ENCODE measurements at regions not wholly inside any gene's neighbourhood (a gene's known extent, or its start where the extent isn't known, plus 50 kb on each side); places are given as distances from the start of the nearest gene placed in this dataset.

GRCh38 chr5:74266132-74266531 lies 374.4 kb downstream of the ENC1 start:
- H3K27me3 ChIP-seq (ENCODE audit: control insufficient read depth, insufficient read depth, low read length), result no peaks in the 10 kb centered on the region
- no peaks in the 10 kb centered on the region for H3K4me1 ChIP-seq (ENCODE audit: control insufficient read depth, insufficient read depth, low read length)
- no peak overlapping the region for H3K27ac ChIP-seq (ENCODE audit: low read depth, low read length)
- no peak overlapping the region for H3K4me3 ChIP-seq (ENCODE audit: low read length)
- H3K36me3 ChIP-seq (ENCODE audit: control insufficient read depth, insufficient read depth, low read length), result no peaks in the 10 kb centered on the region
- no peak overlapping the region for H3K9ac ChIP-seq (ENCODE audit: low read length)

GRCh38 chr5:74262544-74263207 lies 377.9 kb downstream of the ENC1 start:
- H3K27me3 ChIP-seq (ENCODE audit: control insufficient read depth, insufficient read depth, low read length), result no peaks in the 10 kb centered on the region
- no peaks in the 10 kb centered on the region for H3K4me1 ChIP-seq (ENCODE audit: control insufficient read depth, insufficient read depth, low read length)
- H3K27ac ChIP-seq (ENCODE audit: low read depth, low read length), result no peak overlapping the region
- H3K36me3 ChIP-seq (ENCODE audit: control insufficient read depth, insufficient read depth, low read length), result no peaks in the 10 kb centered on the region
- no peak overlapping the region for H3K9ac ChIP-seq (ENCODE audit: low read length)
- no peak overlapping the region for H3K4me3 ChIP-seq (ENCODE audit: low read length)

- Histone ChIP-seq H3K27me3 (ENCODE audit: control insufficient read depth, insufficient read depth, low read length) (no peaks in the 10 kb centered on the region), H3K9ac (ENCODE audit: low read length) (no peak overlapping the region), H3K4me1 (ENCODE audit: control insufficient read depth, insufficient read depth, low read length) (no peaks in the 10 kb centered on the region), H3K36me3 (ENCODE audit: control insufficient read depth, insufficient read depth, low read length) (no peaks in the 10 kb centered on the region), H3K4me3 (ENCODE audit: low read length) (no peak overlapping the region), H3K27ac (ENCODE audit: low read depth, low read length) (no peak overlapping the region)
Observed at GRCh38 chr5:74261866-74262265, 378.7 kb downstream of the ENC1 start.

- H3K4me3 ChIP-seq (ENCODE audit: low read length), result no peak overlapping the region
- no peaks in the 10 kb centered on the region for H3K4me1 ChIP-seq (ENCODE audit: control insufficient read depth, insufficient read depth, low read length)
- no peaks in the 10 kb centered on the region for H3K27me3 ChIP-seq (ENCODE audit: control insufficient read depth, insufficient read depth, low read length)
- no peak overlapping the region for H3K27ac ChIP-seq (ENCODE audit: low read depth, low read length)
- no peak overlapping the region for H3K9ac ChIP-seq (ENCODE audit: low read length)
- no peaks in the 10 kb centered on the region for H3K36me3 ChIP-seq (ENCODE audit: control insufficient read depth, insufficient read depth, low read length)
Observed at GRCh38 chr5:74261421-74261820, 379.1 kb downstream of the ENC1 start.

GRCh38 chr5:74259572-74259971 lies 381.0 kb downstream of the ENC1 start:
- Histone ChIP-seq H3K36me3 (ENCODE audit: control insufficient read depth, insufficient read depth, low read length) (no peaks in the 10 kb centered on the region), H3K27me3 (ENCODE audit: control insufficient read depth, insufficient read depth, low read length) (no peaks in the 10 kb centered on the region), H3K4me1 (ENCODE audit: control insufficient read depth, insufficient read depth, low read length) (no peaks in the 10 kb centered on the region), H3K4me3 (ENCODE audit: low read length) (no peak overlapping the region), H3K27ac (ENCODE audit: low read depth, low read length) (no peak overlapping the region), H3K9ac (ENCODE audit: low read length) (no peak overlapping the region)

GRCh38 chr5:74258314-74258665 lies 382.2 kb downstream of the ENC1 start:
- no peaks in the 10 kb centered on the region for H3K27me3 ChIP-seq (ENCODE audit: control insufficient read depth, insufficient read depth, low read length)
- H3K36me3 ChIP-seq (ENCODE audit: control insufficient read depth, insufficient read depth, low read length), result no peaks in the 10 kb centered on the region
- H3K4me3 ChIP-seq (ENCODE audit: low read length), result no peak overlapping the region
- H3K4me1 ChIP-seq (ENCODE audit: control insufficient read depth, insufficient read depth, low read length), result no peaks in the 10 kb centered on the region
- H3K27ac ChIP-seq (ENCODE audit: low read depth, low read length), result peak overlapping the region; percentile 6
- H3K9ac ChIP-seq (ENCODE audit: low read length), result no peak overlapping the region

- Histone ChIP-seq H3K27me3 (ENCODE audit: control insufficient read depth, insufficient read depth, low read length) (no peaks in the 10 kb centered on the region), H3K27ac (ENCODE audit: low read depth, low read length) (peak overlapping the region; percentile 6), H3K4me1 (ENCODE audit: control insufficient read depth, insufficient read depth, low read length) (no peaks in the 10 kb centered on the region), H3K9ac (ENCODE audit: low read length) (no peak overlapping the region), H3K4me3 (ENCODE audit: low read length) (no peak overlapping the region), H3K36me3 (ENCODE audit: control insufficient read depth, insufficient read depth, low read length) (no peaks in the 10 kb centered on the region)
Observed at GRCh38 chr5:74257645-74258313, 382.7 kb downstream of the ENC1 start.

GRCh38 chr5:74257060-74257527 lies 383.4 kb downstream of the ENC1 start:
- Histone ChIP-seq H3K36me3 (ENCODE audit: control insufficient read depth, insufficient read depth, low read length) (no peaks in the 10 kb centered on the region), H3K9ac (ENCODE audit: low read length) (no peak overlapping the region), H3K4me1 (ENCODE audit: control insufficient read depth, insufficient read depth, low read length) (no peaks in the 10 kb centered on the region), H3K27me3 (ENCODE audit: control insufficient read depth, insufficient read depth, low read length) (no peaks in the 10 kb centered on the region), H3K4me3 (ENCODE audit: low read length) (no peak overlapping the region), H3K27ac (ENCODE audit: low read depth, low read length) (no peak overlapping the region)

- H3K4me1 ChIP-seq (ENCODE audit: control insufficient read depth, insufficient read depth, low read length), result no peaks in the 10 kb centered on the region
- no peak overlapping the region for H3K4me3 ChIP-seq (ENCODE audit: low read length)
- H3K27ac ChIP-seq (ENCODE audit: low read depth, low read length), result no peak overlapping the region
Observed at GRCh38 chr5:74255692-74256392, 384.7 kb downstream of the ENC1 start.

GRCh38 chr5:74254257-74254656 lies 386.3 kb downstream of the ENC1 start:
- no peaks in the 10 kb centered on the region for H3K4me1 ChIP-seq (ENCODE audit: control insufficient read depth, insufficient read depth, low read length)
- no peak overlapping the region for H3K27ac ChIP-seq (ENCODE audit: low read depth, low read length)
- H3K9ac ChIP-seq (ENCODE audit: low read length), result no peak overlapping the region
- H3K36me3 ChIP-seq (ENCODE audit: control insufficient read depth, insufficient read depth, low read length), result no peaks in the 10 kb centered on the region
- H3K27me3 ChIP-seq (ENCODE audit: control insufficient read depth, insufficient read depth, low read length), result no peaks in the 10 kb centered on the region
- no peak overlapping the region for H3K4me3 ChIP-seq (ENCODE audit: low read length)

More at GRCh38 chr5:74255692-74256392, 384.7 kb downstream of the ENC1 start:
- H3K9ac ChIP-seq (ENCODE audit: low read length), result no peak overlapping the region
- no peaks in the 10 kb centered on the region for H3K27me3 ChIP-seq (ENCODE audit: control insufficient read depth, insufficient read depth, low read length)
- H3K36me3 ChIP-seq (ENCODE audit: control insufficient read depth, insufficient read depth, low read length), result no peaks in the 10 kb centered on the region

GRCh38 chr5:74252044-74252443 lies 388.5 kb downstream of the ENC1 start:
- H3K4me3 ChIP-seq (ENCODE audit: low read length), result no peak overlapping the region
- H3K27me3 ChIP-seq (ENCODE audit: control insufficient read depth, insufficient read depth, low read length), result no peaks in the 10 kb centered on the region
- H3K27ac ChIP-seq (ENCODE audit: low read depth, low read length), result no peak overlapping the region
- H3K36me3 ChIP-seq (ENCODE audit: control insufficient read depth, insufficient read depth, low read length), result no peaks in the 10 kb centered on the region
- no peaks in the 10 kb centered on the region for H3K4me1 ChIP-seq (ENCODE audit: control insufficient read depth, insufficient read depth, low read length)
- H3K9ac ChIP-seq (ENCODE audit: low read length), result no peak overlapping the region

GRCh38 chr5:74251141-74252035 lies 389.1 kb downstream of the ENC1 start:
- Histone ChIP-seq H3K36me3 (ENCODE audit: control insufficient read depth, insufficient read depth, low read length) (no peaks in the 10 kb centered on the region), H3K27me3 (ENCODE audit: control insufficient read depth, insufficient read depth, low read length) (no peaks in the 10 kb centered on the region), H3K27ac (ENCODE audit: low read depth, low read length) (no peak overlapping the region), H3K4me3 (ENCODE audit: low read length) (no peak overlapping the region), H3K9ac (ENCODE audit: low read length) (no peak overlapping the region), H3K4me1 (ENCODE audit: control insufficient read depth, insufficient read depth, low read length) (no peaks in the 10 kb centered on the region)

All from rectal smooth muscle tissue (tissue), 1 donor.